ENCODE measurements at regions not wholly inside any gene's neighbourhood (a gene's known extent, or its start where the extent isn't known, plus 50 kb on each side); places are given as distances from the start of the nearest gene placed in this dataset.

DNA sequence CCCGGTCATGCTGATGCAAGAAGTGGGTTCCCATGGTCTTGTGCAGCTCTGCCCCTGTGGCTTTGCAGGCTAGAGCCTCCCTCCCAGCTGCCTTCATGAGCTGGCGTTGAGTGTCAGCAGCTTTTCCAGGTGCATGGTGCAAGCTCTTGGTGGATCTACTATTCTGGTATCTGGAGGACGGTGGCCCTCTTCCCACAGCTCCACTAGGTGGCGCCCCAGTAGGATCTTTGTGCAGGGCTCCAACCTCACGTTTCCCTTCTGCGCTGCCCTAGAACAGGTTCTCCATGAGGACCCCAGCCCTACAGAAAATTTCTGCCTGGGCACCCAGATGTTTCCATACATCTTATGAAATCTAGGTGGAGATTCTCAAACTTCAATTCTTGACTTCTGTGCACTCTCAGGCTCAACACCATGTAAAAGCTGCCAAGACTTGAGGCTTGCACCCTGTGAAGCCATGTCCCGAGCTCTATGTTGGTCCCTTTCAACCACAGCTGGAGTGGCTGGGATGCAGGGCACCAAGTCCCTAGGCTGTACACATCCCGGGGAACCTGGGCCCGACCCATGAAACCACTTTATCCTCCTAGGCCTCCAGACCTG is 238.4 kb upstream of the MDFIC2 start:
- no peak overlapping the region for H3K27ac ChIP-seq
- TF ChIP-seq, protein P1, sequence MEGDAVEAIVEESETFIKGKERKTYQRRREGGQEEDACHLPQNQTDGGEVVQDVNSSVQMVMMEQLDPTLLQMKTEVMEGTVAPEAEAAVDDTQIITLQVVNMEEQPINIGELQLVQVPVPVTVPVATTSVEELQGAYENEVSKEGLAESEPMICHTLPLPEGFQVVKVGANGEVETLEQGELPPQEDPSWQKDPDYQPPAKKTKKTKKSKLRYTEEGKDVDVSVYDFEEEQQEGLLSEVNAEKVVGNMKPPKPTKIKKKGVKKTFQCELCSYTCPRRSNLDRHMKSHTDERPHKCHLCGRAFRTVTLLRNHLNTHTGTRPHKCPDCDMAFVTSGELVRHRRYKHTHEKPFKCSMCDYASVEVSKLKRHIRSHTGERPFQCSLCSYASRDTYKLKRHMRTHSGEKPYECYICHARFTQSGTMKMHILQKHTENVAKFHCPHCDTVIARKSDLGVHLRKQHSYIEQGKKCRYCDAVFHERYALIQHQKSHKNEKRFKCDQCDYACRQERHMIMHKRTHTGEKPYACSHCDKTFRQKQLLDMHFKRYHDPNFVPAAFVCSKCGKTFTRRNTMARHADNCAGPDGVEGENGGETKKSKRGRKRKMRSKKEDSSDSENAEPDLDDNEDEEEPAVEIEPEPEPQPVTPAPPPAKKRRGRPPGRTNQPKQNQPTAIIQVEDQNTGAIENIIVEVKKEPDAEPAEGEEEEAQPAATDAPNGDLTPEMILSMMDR (conservative IDR thresholded peaks at IDR 0.05), result peak; percentile 85

DNA sequence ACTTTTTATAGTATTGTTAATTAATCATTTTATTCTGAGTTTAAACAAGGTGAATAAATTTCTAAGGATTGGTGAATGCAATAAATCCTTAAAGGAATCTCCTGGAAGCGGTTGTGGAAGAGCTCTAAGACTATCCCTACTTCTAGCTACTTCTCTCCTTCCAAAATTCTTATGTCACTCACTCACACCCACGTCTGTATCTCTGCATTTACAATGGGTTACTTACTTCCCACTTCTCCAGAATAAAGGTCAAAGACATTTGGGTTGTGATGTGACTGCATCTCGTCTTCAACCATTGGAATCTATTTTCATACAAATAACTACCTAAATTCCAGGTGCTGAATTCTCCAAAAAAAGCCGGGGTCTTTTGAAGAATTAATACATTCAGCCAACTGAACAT is 234.2 kb upstream of the MDFIC2 start:
- TF ChIP-seq, protein P1 (conservative IDR thresholded peaks at IDR 0.05), result no peak
- H3K27ac ChIP-seq, result no peak overlapping the region

DNA sequence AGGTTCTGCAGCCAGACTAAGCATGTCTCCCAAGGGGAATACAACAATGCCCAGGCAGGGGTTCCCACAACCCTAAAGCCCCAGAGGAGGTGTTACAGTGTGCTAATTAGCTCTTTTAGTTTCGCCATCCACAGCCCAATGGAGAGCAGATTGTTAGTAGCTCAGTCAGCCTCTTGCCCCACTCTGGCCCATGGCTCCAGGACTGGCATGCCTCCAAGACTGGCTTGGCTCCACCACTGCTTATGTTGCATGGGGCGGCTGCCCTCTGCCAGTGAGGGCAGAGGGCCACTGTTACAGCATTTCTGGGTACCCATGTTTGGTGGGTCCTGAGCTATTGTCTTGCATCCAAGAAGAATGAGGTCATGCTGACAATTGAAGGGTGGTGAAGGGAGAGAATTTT is 231.1 kb upstream of the MDFIC2 start:
- TF ChIP-seq, protein P1 (conservative IDR thresholded peaks at IDR 0.05), result no peak
- H3K27ac ChIP-seq, result no peak overlapping the region

DNA sequence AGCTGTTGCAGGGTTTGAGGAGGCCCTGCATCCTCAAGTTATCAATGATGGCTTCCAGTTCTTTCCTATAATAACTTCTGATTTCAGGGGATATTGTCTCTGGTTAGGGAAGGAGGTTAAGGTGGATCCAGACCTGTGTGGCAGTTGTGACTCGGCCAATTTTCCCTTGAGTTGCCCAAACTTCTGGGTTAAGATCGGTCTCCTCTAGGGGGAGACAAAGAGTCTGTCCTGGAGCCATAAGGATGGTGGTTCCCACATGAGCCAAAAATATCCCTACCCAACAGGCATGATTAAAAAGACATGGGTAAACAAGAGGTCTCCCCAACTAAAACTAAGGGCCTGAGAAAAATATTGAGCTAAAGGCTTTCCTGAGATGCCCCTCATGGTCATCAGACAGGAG is 227.5 kb upstream of the MDFIC2 start:
- TF ChIP-seq, protein P1 (conservative IDR thresholded peaks at IDR 0.05), result no peak
- H3K27ac ChIP-seq, result no peak overlapping the region

DNA sequence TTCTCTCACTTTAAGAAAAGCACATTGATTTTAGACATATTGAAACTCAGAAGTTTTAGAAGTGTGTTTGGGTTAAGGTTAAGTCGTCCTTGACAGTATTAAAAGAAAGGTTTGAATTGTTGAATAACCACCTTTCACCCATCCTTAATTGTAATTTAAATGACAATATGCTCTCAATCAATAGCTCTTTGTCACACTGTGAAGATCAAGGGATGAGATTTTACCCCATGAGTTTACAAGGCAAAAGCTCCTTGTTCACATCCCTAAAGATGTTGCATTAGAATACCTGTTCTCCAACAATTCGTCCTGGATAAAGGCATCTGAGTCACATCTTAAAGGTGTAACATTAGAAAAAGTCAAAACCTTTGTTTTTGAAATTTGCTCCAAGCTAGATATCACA is 220.4 kb upstream of the MDFIC2 start:
- H3K27ac ChIP-seq, result no peak overlapping the region
- TF ChIP-seq, protein P1 (conservative IDR thresholded peaks at IDR 0.05), result no peak

DNA sequence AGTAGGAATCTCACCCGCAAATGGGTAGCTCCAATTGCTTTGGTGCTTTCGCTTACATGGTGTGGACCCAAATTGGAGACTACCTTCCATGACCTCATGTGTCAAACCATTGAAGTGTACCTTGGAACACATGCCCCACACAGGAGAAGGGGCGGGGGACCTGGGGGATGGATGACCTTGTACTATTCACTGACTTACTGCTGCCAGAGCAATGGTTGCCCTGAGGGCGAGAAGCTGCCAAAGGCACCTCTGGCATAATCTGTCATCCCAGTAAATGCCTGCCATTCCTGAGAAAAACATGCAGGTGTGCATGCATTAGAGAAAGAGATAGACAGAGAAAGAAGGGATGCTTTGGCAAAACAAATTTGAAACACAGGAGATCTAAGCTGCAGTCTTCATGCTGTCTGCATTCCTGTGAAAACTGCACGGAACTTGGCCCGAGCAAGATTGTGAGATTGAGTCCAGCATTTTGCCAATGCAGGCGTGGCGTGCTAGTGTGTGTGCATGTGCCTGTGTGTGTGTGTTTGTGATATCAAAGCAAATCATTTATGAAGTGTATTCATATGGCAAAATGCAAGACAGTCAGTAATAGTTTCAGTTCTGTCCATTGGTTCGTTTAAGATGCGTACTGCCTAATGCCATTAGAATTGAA is 219.5 kb upstream of the MDFIC2 start:
- no peak overlapping the region for H3K27ac ChIP-seq
- TF ChIP-seq, protein P1 (conservative IDR thresholded peaks at IDR 0.05), result no peak

DNA sequence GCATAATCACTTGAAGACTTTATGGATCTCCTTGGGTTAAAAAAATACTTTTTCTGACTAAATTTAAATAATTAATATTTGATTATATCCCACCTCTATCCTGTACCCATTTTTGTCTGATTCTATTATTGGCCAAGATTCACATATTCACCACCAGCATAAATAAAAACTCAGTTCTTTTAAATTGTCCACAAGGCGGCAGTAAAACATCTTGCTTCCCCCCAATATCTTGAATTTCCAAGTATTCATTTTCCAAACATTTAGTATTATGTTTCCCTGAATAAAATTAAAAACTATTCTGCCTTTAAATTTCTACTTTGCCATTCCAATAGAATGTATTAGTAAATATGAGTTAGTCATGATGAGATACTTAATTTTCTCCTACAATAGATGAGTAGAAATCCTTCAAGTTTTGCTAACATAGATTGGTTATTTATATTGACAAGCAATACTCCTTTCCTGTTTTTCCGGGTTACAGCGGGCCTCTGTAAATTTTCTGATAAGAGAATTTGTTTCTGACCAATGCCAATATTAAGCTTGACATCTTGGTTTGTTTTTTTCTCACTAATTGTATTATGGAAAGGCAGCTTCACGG is 218.7 kb upstream of the MDFIC2 start:
- no peak overlapping the region for H3K27ac ChIP-seq
- TF ChIP-seq, protein P1 (conservative IDR thresholded peaks at IDR 0.05), result peak; percentile 88

Data from VCaP (cell line).